IMR-90 (cell line): ENCODE measurements at regions not wholly inside any gene's neighbourhood (a gene's known extent, or its start where the extent isn't known, plus 50 kb on each side); places are given as distances from the start of the nearest gene placed in this dataset.

ENCODE experiments used
- ATAC-seq: fragments of 200-7000 bp; cut with Tn5 transposase; 2 replicates; pipeline ENCODE4 v1.9.1; 2020; ENCODE audit warnings: low read depth, mild to moderate bottlenecking, moderate library complexity
- BruUV-seq: library from RNA; stranded (reverse); fragments of 400-500 nt; replicated peaks from 2 replicates; lab custom pipeline; 2021; lab: Mats Ljungman, UMichigan
- CTCF ChIA-PET: fragments of 300-600 bp; formaldehyde crosslinking; extraction: SDS; loops from one replicate; lab custom pipeline; 2021; ENCODE audit warnings: antibody characterized with exemption; lab: Yijun Ruan, JAX
- POLR2A ChIA-PET: fragments of 300-600 bp; sonication (Branson Sonifier 250); formaldehyde crosslinking; loops from one replicate; lab custom pipeline; 2022; ENCODE audit warnings: antibody characterized with exemption; ENCODE audit not compliant: unreplicated experiment; lab: Charles Lee
- DNase-seq: peaks from one replicate; pipeline ENCODE4 v3.0.0; 2013
- H2AFZ ChIP-seq: replicated peaks from 2 replicates; pipeline ENCODE3; 2013; ENCODE audit warnings: low read length, mild to moderate bottlenecking; ENCODE audit not compliant: poor library complexity
- H2AK5ac ChIP-seq: 2 replicates; pipeline ENCODE4 v1.6.1; 2013; ENCODE audit warnings: low read depth, low read length, inconsistent platforms
- H2AK9ac ChIP-seq: replicated peaks from 2 replicates; pipeline ENCODE3; 2013; ENCODE audit warnings: mild to moderate bottlenecking, low read depth, low read length, moderate library complexity; ENCODE audit not compliant: poor library complexity
- H2BK120ac ChIP-seq: 2 replicates; pipeline ENCODE4 v1.6.1; 2013; ENCODE audit warnings: low read depth, low read length, inconsistent platforms
- H2BK15ac ChIP-seq: 3 replicates; pipeline ENCODE4 v1.6.1; 2013; ENCODE audit warnings: low read depth, low read length, inconsistent platforms
- H2BK20ac ChIP-seq: 2 replicates; pipeline ENCODE4 v1.6.1; 2013; ENCODE audit warnings: low read depth, mild to moderate bottlenecking, inconsistent platforms, low read length, moderate library complexity
- H2BK5ac ChIP-seq: 2 replicates; pipeline ENCODE4 v1.6.1; 2013; ENCODE audit warnings: mild to moderate bottlenecking, low read depth, low read length, inconsistent platforms; ENCODE audit not compliant: poor library complexity, severe bottlenecking
- H3K14ac ChIP-seq: replicated peaks from 2 replicates; pipeline ENCODE4 v1.6.1; 2013; ENCODE audit warnings: low read depth, low read length, inconsistent platforms
- H3K18ac ChIP-seq: 2 replicates; pipeline ENCODE4 v1.6.1; 2013; ENCODE audit warnings: low read depth, low read length, control low read depth
- H3K23ac ChIP-seq: 2 replicates; pipeline ENCODE4 v1.6.1; 2013; ENCODE audit warnings: low read depth, low read length, inconsistent platforms
- H3K27ac ChIP-seq: 2 replicates; pipeline ENCODE4 v1.5.1; 2013; ENCODE audit warnings: mild to moderate bottlenecking, control low read depth, low read length; ENCODE audit not compliant: insufficient read depth
- H3K27me3 ChIP-seq: 2 replicates; pipeline ENCODE4 v1.6.1; 2013; ENCODE audit warnings: low read length; ENCODE audit not compliant: control insufficient read depth, insufficient read depth
- H3K36me3 ChIP-seq: 2 replicates; pipeline ENCODE4 v1.6.1; 2013; ENCODE audit warnings: low read length, mixed read lengths; ENCODE audit not compliant: control insufficient read depth, insufficient read depth
- H3K4ac ChIP-seq: 2 replicates; pipeline ENCODE4 v1.6.1; 2013; ENCODE audit warnings: low read depth, low read length, inconsistent platforms
- H3K4me1 ChIP-seq: 2 replicates; pipeline ENCODE4 v1.6.1; 2013; ENCODE audit warnings: low read length, mixed read lengths; ENCODE audit not compliant: control insufficient read depth, insufficient read depth
- H3K4me2 ChIP-seq: 2 replicates; pipeline ENCODE4 v1.6.1; 2013; ENCODE audit warnings: low read depth, mild to moderate bottlenecking, control low read depth, low read length, moderate library complexity
- H3K4me3 ChIP-seq: 2 replicates; pipeline ENCODE4 v1.5.1; 2013; ENCODE audit warnings: low read depth, mild to moderate bottlenecking, control low read depth, low read length, moderate library complexity; ENCODE audit not compliant: insufficient read depth
- H3K56ac ChIP-seq: 2 replicates; pipeline ENCODE4 v1.6.1; 2013; ENCODE audit warnings: low read length, inconsistent platforms; ENCODE audit not compliant: insufficient read depth; ENCODE audit errors: extremely low read depth
- H3K79me1 ChIP-seq, 2 experiments: 2 replicates each; pipeline ENCODE4 v1.6.1; 2013; ENCODE audit warnings: low read length in 2 of 2, inconsistent platforms in 1 of 2, low read depth in 1 of 2
- H3K9ac ChIP-seq: 2 replicates; pipeline ENCODE4 v1.6.1; 2013; ENCODE audit warnings: low read depth, low read length, control low read depth
- H3K9me1 ChIP-seq: 2 replicates; pipeline ENCODE4 v1.6.1; 2013; ENCODE audit warnings: low read length, inconsistent platforms; ENCODE audit not compliant: insufficient read depth
- H3K9me3 ChIP-seq: 2 replicates; pipeline ENCODE4 v1.6.1; 2013; ENCODE audit warnings: low read length; ENCODE audit not compliant: control insufficient read depth, insufficient read depth
- H4K20me1 ChIP-seq: 2 replicates; pipeline ENCODE4 v1.6.1; 2013; ENCODE audit warnings: low read length, inconsistent platforms; ENCODE audit not compliant: insufficient read depth
- H4K5ac ChIP-seq: 2 replicates; pipeline ENCODE4 v1.6.1; 2013; ENCODE audit warnings: mild to moderate bottlenecking, low read depth, low read length, control low read depth
- H4K8ac ChIP-seq, 2 experiments: 2 replicates each; pipeline ENCODE4 v1.6.1; 2013; ENCODE audit warnings: low read depth in 2 of 2, low read length in 2 of 2, control low read depth in 1 of 2, inconsistent platforms in 1 of 2
- H4K91ac ChIP-seq: 2 replicates; pipeline ENCODE4 v1.6.1; 2013; ENCODE audit warnings: low read depth, low read length, inconsistent platforms; ENCODE audit not compliant: insufficient read depth
- FOS ChIP-seq: fragments of 150-350 bp; IDR thresholded peaks from 2 replicates; pipeline ENCODE4 v1.6.1; 2016; ENCODE audit warnings: low read depth, low read length
- SMC3 ChIP-seq: fragments of 150-350 bp; IDR thresholded peaks from 2 replicates; pipeline ENCODE4 v1.6.1; 2016; ENCODE audit warnings: low read depth, mild to moderate bottlenecking, antibody characterized with exemption, low read length, moderate library complexity
- WGBS, 2 experiments: methylation state at CpG; one replicate each; pipeline versions ENCODE4 v1.1.5 to v1.1.7; 2013; ENCODE audit warnings: missing lambda C conversion rate in 2 of 2; ENCODE audit not compliant: insufficient read length in 1 of 2; ENCODE audit errors: extremely low coverage in 2 of 2; 5-methylcytosine and 5-hydroxymethylcytosine counted together
- dilution Hi-C: fragments of 300-500 bp; cut with HindIII; formaldehyde crosslinking; loops from one replicate; pipeline ENCODE4 v1.14.3; 2018; ENCODE audit warnings: low sequenced_read_pairs; ENCODE audit not compliant: unreplicated experiment
- in situ Hi-C: fragments of 300-500 bp; cut with MboI; formaldehyde crosslinking; loops from 3 replicates; pipeline ENCODE4 v1.14.3; 2019; ENCODE audit warnings: low sequenced_read_pairs, inconsistent platforms, mixed read lengths
- intact Hi-C: fragments of 100-400 bp; cut with micrococcal nuclease; formaldehyde crosslinking; loops from 2 replicates; pipeline ENCODE4 v1.10.0; 2022
- TF ChIP-seq, protein P1 (sequence below): fragments of 150-350 bp; IDR thresholded peaks from 2 replicates; pipeline ENCODE4 v1.6.1; 2016; ENCODE audit warnings: low read depth, mild to moderate bottlenecking, low read length, moderate library complexity, borderline replicate concordance
- TF ChIP-seq, protein P2 (sequence below): conservative IDR thresholded peaks from 2 replicates; pipeline ENCODE4 v1.5.1; 2012; ENCODE audit warnings: mild to moderate bottlenecking, low read depth, low read length, improper control_type of control experiment

GRCh38 chr1:30609336-30609998 is 113.9 kb downstream of the MATN1 start:
- Histone ChIP-seq H2AFZ (no peak overlapping the region), H3K9ac (no peak overlapping the region), H2AK5ac (no peak overlapping the region), H3K23ac (no peak overlapping the region), H3K4me1 (no peaks in the 10 kb centered on the region), H3K79me1 (no peaks in the 10 kb centered on the region), H3K27me3 (peaks cover 2% of the 10 kb centered on the region; the same call in 1 of the 2 replicates), H3K4me2 (no peak overlapping the region), H3K36me3 (no peaks in the 10 kb centered on the region), H3K9me3 (no peaks in the 10 kb centered on the region), H2BK5ac (no peak overlapping the region), H4K8ac (no peak overlapping the region), H4K91ac (no peak overlapping the region), H2AK9ac (no peak overlapping the region), H2BK20ac (no peak overlapping the region), H3K56ac (no peak overlapping the region), H3K9me1 (no peaks in the 10 kb centered on the region), H3K18ac (no peak overlapping the region), H4K20me1 (no peaks in the 10 kb centered on the region), H3K27ac (no peak overlapping the region), H4K5ac (no peak overlapping the region), H3K14ac (no peak overlapping the region), H3K4me3 (no peak overlapping the region), H2BK15ac (no peak overlapping the region), H2BK120ac (no peak overlapping the region), H3K4ac (no peak overlapping the region)
- intact Hi-C loops (no loop called here), in situ Hi-C loops (no loop called here), dilution Hi-C loops (no loop called here)
- TF ChIP-seq SMC3 (no peak), FOS (no peak)
- TF ChIP-seq, protein P1, sequence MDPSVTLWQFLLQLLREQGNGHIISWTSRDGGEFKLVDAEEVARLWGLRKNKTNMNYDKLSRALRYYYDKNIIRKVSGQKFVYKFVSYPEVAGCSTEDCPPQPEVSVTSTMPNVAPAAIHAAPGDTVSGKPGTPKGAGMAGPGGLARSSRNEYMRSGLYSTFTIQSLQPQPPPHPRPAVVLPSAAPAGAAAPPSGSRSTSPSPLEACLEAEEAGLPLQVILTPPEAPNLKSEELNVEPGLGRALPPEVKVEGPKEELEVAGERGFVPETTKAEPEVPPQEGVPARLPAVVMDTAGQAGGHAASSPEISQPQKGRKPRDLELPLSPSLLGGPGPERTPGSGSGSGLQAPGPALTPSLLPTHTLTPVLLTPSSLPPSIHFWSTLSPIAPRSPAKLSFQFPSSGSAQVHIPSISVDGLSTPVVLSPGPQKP, result no peak
- TF ChIP-seq, protein P2, sequence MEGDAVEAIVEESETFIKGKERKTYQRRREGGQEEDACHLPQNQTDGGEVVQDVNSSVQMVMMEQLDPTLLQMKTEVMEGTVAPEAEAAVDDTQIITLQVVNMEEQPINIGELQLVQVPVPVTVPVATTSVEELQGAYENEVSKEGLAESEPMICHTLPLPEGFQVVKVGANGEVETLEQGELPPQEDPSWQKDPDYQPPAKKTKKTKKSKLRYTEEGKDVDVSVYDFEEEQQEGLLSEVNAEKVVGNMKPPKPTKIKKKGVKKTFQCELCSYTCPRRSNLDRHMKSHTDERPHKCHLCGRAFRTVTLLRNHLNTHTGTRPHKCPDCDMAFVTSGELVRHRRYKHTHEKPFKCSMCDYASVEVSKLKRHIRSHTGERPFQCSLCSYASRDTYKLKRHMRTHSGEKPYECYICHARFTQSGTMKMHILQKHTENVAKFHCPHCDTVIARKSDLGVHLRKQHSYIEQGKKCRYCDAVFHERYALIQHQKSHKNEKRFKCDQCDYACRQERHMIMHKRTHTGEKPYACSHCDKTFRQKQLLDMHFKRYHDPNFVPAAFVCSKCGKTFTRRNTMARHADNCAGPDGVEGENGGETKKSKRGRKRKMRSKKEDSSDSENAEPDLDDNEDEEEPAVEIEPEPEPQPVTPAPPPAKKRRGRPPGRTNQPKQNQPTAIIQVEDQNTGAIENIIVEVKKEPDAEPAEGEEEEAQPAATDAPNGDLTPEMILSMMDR, result no peak
- POLR2A ChIA-PET, result no interaction called here
- no TSS peak for BruUV-seq
- CTCF ChIA-PET, result no interaction called here
- WGBS, 2 experiments, result 33% methylated on average over 3 of the region's 9 CpGs; no CpG with 5 or more reads in 1 of the 2 experiments
- no peak for ATAC-seq
- no peak for DNase-seq
